ENCODE measurements at regions not wholly inside any gene's neighbourhood (a gene's known extent, or its start where the extent isn't known, plus 50 kb on each side); places are given as distances from the start of the nearest gene placed in this dataset.

- TF ChIP-seq, protein P1, sequence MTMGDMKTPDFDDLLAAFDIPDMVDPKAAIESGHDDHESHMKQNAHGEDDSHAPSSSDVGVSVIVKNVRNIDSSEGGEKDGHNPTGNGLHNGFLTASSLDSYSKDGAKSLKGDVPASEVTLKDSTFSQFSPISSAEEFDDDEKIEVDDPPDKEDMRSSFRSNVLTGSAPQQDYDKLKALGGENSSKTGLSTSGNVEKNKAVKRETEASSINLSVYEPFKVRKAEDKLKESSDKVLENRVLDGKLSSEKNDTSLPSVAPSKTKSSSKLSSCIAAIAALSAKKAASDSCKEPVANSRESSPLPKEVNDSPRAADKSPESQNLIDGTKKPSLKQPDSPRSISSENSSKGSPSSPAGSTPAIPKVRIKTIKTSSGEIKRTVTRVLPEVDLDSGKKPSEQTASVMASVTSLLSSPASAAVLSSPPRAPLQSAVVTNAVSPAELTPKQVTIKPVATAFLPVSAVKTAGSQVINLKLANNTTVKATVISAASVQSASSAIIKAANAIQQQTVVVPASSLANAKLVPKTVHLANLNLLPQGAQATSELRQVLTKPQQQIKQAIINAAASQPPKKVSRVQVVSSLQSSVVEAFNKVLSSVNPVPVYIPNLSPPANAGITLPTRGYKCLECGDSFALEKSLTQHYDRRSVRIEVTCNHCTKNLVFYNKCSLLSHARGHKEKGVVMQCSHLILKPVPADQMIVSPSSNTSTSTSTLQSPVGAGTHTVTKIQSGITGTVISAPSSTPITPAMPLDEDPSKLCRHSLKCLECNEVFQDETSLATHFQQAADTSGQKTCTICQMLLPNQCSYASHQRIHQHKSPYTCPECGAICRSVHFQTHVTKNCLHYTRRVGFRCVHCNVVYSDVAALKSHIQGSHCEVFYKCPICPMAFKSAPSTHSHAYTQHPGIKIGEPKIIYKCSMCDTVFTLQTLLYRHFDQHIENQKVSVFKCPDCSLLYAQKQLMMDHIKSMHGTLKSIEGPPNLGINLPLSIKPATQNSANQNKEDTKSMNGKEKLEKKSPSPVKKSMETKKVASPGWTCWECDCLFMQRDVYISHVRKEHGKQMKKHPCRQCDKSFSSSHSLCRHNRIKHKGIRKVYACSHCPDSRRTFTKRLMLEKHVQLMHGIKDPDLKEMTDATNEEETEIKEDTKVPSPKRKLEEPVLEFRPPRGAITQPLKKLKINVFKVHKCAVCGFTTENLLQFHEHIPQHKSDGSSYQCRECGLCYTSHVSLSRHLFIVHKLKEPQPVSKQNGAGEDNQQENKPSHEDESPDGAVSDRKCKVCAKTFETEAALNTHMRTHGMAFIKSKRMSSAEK (CRISPR knock-in tag; IDR thresholded peaks at IDR 0.05; ENCODE audit: borderline replicate concordance), result no peak
These were observed 2494.2 kb upstream of the PCDH20 start (continued) for GRCh38 chr13:63909726-63910375.

GRCh38 chr13:63902141-63902540 lies 2486.5 kb upstream of the PCDH20 start:
- DNase-seq (ENCODE audit: low spot score) (no peak), ATAC-seq (no peak)
- no peak overlapping the region for H3K27ac Mint-ChIP-seq
- H3K36me3 Mint-ChIP-seq, result no peaks in the 10 kb centered on the region
- H3K9me3 Mint-ChIP-seq, result peaks cover 2% of the 10 kb centered on the region; the same call in 1 of the 2 replicates
- no peaks in the 10 kb centered on the region for H3K4me1 Mint-ChIP-seq
- TF ChIP-seq ETV6 (CRISPR knock-in tag; IDR thresholded peaks at IDR 0.05) (no peak), NR2C2 (CRISPR knock-in tag; IDR thresholded peaks at IDR 0.05) (no peak), STAT6 (CRISPR knock-in tag; conservative IDR thresholded peaks at IDR 0.05; ENCODE audit: low read depth) (no peak), SOX15 (CRISPR knock-in tag; IDR thresholded peaks at IDR 0.05) (no peak), CBFB (CRISPR knock-in tag; IDR thresholded peaks at IDR 0.05; ENCODE audit: low read depth) (no peak), TEAD4 (CRISPR knock-in tag; IDR thresholded peaks at IDR 0.05) (no peak), JAZF1 (CRISPR knock-in tag; IDR thresholded peaks at IDR 0.05) (no peak), ZNF138 (CRISPR knock-in tag; conservative IDR thresholded peaks at IDR 0.05) (no peak), ZBTB43 (CRISPR knock-in tag; IDR thresholded peaks at IDR 0.05) (no peak), MXD4 (CRISPR knock-in tag; IDR thresholded peaks at IDR 0.05; ENCODE audit: borderline replicate concordance) (no peak)
- TF ChIP-seq, protein P2, sequence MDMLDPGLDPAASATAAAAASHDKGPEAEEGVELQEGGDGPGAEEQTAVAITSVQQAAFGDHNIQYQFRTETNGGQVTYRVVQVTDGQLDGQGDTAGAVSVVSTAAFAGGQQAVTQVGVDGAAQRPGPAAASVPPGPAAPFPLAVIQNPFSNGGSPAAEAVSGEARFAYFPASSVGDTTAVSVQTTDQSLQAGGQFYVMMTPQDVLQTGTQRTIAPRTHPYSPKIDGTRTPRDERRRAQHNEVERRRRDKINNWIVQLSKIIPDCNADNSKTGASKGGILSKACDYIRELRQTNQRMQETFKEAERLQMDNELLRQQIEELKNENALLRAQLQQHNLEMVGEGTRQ (CRISPR knock-in tag; IDR thresholded peaks at IDR 0.05), result no peak
- TF ChIP-seq, protein P3, sequence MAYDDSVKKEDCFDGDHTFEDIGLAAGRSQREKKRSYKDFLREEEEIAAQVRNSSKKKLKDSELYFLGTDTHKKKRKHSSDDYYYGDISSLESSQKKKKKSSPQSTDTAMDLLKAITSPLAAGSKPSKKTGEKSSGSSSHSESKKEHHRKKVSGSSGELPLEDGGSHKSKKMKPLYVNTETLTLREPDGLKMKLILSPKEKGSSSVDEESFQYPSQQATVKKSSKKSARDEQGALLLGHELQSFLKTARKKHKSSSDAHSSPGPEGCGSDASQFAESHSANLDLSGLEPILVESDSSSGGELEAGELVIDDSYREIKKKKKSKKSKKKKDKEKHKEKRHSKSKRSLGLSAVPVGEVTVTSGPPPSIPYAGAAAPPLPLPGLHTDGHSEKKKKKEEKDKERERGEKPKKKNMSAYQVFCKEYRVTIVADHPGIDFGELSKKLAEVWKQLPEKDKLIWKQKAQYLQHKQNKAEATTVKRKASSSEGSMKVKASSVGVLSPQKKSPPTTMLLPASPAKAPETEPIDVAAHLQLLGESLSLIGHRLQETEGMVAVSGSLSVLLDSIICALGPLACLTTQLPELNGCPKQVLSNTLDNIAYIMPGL (CRISPR knock-in tag; IDR thresholded peaks at IDR 0.05), result no peak
- TF ChIP-seq, protein P4, sequence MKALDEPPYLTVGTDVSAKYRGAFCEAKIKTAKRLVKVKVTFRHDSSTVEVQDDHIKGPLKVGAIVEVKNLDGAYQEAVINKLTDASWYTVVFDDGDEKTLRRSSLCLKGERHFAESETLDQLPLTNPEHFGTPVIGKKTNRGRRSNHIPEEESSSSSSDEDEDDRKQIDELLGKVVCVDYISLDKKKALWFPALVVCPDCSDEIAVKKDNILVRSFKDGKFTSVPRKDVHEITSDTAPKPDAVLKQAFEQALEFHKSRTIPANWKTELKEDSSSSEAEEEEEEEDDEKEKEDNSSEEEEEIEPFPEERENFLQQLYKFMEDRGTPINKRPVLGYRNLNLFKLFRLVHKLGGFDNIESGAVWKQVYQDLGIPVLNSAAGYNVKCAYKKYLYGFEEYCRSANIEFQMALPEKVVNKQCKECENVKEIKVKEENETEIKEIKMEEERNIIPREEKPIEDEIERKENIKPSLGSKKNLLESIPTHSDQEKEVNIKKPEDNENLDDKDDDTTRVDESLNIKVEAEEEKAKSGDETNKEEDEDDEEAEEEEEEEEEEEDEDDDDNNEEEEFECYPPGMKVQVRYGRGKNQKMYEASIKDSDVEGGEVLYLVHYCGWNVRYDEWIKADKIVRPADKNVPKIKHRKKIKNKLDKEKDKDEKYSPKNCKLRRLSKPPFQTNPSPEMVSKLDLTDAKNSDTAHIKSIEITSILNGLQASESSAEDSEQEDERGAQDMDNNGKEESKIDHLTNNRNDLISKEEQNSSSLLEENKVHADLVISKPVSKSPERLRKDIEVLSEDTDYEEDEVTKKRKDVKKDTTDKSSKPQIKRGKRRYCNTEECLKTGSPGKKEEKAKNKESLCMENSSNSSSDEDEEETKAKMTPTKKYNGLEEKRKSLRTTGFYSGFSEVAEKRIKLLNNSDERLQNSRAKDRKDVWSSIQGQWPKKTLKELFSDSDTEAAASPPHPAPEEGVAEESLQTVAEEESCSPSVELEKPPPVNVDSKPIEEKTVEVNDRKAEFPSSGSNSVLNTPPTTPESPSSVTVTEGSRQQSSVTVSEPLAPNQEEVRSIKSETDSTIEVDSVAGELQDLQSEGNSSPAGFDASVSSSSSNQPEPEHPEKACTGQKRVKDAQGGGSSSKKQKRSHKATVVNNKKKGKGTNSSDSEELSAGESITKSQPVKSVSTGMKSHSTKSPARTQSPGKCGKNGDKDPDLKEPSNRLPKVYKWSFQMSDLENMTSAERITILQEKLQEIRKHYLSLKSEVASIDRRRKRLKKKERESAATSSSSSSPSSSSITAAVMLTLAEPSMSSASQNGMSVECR (CRISPR knock-in tag; IDR thresholded peaks at IDR 0.05; ENCODE audit: borderline replicate concordance), result no peak
- H3K4me3 Mint-ChIP-seq, result no peak overlapping the region
- POLR2A ChIA-PET, result no interaction called here
- no peaks in the 10 kb centered on the region for H3K27me3 Mint-ChIP-seq (ENCODE audit: low read depth)
- CTCF ChIA-PET, result no interaction called here
